Tibial artery (tissue), 4 donors: ENCODE measurements at regions not wholly inside any gene's neighbourhood (a gene's known extent, or its start where the extent isn't known, plus 50 kb on each side); places are given as distances from the start of the nearest gene placed in this dataset.

Source experiments
- DNase-seq, 2 donors: peaks; one replicate each; pipeline ENCODE4 v3.0.0-alpha.2; 2019
- H3K27ac ChIP-seq, 2 donors: fragments of 200-600 bp; sonication (generic) in 1 of 2; 1 replicate in 1 of 2; 2 replicates in 1 of 2; pipeline ENCODE4 v1.5.1; 2018 to 2019; ENCODE audit warnings: mild to moderate bottlenecking in 1 of 2
- H3K27me3 ChIP-seq, 2 donors: fragments of 200-600 bp; sonication (generic) in 1 of 2; one replicate each; pipeline versions ENCODE4 v1.5.1 to v1.6.0; 2016 to 2019
- H3K36me3 ChIP-seq, 3 donors: fragments of 200-600 bp; sonication (generic) in 2 of 3; one replicate each; pipeline ENCODE4 v1.5.1; 2016 to 2019; ENCODE audit warnings: mild to moderate bottlenecking in 2 of 3
- H3K4me1 ChIP-seq, 4 donors: fragments of 200-600 bp; sonication (generic) in 2 of 4; 1 replicate in 3 of 4; 2 replicates in 1 of 4; pipeline ENCODE4 v1.5.1; 2016 to 2019
- H3K4me3 ChIP-seq, 2 donors: fragments of 200-600 bp; sonication (generic) in 1 of 2; 1 replicate in 1 of 2; 2 replicates in 1 of 2; pipeline ENCODE4 v1.5.1; 2018 to 2019; ENCODE audit warnings: mild to moderate bottlenecking in 2 of 2
- H3K9me3 ChIP-seq, 3 donors: fragments of 200-600 bp; sonication (generic) in 1 of 3; one replicate each; pipeline ENCODE4 v1.5.1; 2016 to 2019
- intact Hi-C: fragments of 100-400 bp; cut with DNase I; formaldehyde crosslinking; loops from one replicate; pipeline ENCODE4 v1.15.0; 2023; ENCODE audit warnings: low total_unique reads
- TF ChIP-seq, protein P1 (sequence below), 2 experiments: fragments of 200-600 bp in 1 of 2; fragments of 450-650 bp in 1 of 2; IDR thresholded peaks; one replicate each; pipeline ENCODE4 v1.5.1; 2017 to 2019; ENCODE audit warnings: antibody characterized with exemption in 2 of 2, mild to moderate bottlenecking in 1 of 2, moderate library complexity in 1 of 2

DNA sequence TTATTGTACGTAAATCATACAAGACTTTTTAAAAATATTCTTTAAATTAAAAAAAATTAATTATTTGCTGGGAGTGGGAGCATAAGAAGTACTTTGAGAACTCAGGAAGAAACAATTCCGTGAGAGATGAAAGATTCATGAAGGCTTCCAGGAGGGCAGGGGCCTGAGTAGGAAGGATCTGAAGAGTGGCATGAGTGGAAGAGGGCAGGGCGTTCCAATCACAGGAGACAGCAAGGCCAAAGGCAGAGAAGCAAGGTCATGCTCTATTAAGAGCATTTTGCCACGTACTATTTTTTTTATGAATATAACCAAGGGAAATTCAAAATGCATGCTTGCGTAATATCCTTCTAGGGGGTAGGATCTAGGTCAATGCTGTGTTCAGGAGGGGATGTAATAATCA lies 265.5 kb downstream of the ZNF608 start:
- intact Hi-C loops: no loop called here
- Histone ChIP-seq H3K4me3 (no peak overlapping the region), H3K9me3 (no peaks in the 10 kb centered on the region), H3K4me1 (no peaks in the 10 kb centered on the region), H3K27ac (no peak overlapping the region), H3K27me3 (no peaks in the 10 kb centered on the region), H3K36me3 (no peaks in the 10 kb centered on the region)
- TF ChIP-seq, protein P1, sequence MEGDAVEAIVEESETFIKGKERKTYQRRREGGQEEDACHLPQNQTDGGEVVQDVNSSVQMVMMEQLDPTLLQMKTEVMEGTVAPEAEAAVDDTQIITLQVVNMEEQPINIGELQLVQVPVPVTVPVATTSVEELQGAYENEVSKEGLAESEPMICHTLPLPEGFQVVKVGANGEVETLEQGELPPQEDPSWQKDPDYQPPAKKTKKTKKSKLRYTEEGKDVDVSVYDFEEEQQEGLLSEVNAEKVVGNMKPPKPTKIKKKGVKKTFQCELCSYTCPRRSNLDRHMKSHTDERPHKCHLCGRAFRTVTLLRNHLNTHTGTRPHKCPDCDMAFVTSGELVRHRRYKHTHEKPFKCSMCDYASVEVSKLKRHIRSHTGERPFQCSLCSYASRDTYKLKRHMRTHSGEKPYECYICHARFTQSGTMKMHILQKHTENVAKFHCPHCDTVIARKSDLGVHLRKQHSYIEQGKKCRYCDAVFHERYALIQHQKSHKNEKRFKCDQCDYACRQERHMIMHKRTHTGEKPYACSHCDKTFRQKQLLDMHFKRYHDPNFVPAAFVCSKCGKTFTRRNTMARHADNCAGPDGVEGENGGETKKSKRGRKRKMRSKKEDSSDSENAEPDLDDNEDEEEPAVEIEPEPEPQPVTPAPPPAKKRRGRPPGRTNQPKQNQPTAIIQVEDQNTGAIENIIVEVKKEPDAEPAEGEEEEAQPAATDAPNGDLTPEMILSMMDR (IDR thresholded peaks at IDR 0.05): no peak
- no peak for DNase-seq

DNA sequence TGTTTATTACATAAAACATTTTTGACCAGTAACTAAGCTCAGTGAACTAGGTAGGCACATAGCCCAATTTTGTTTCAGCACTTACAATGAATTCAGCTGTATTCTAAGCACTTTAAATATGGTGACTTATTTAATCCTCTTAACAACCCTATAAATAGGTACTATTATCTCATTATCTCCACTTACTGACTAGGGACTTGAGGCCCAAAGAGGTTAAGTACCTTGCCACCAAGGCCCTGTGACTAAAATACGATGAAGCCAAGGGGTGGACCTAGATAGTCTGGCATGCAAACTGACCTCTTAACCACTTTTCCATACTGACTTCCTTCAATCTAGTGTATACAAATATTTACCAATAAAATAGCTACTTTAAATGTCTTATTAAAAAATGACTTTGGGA lies 266.4 kb downstream of the ZNF608 start:
- TF ChIP-seq, protein P1 (IDR thresholded peaks at IDR 0.05): no peak
- intact Hi-C loops: no loop called here
- no peak for DNase-seq
- H3K27ac ChIP-seq: no peak overlapping the region
- no peaks in the 10 kb centered on the region for H3K36me3 ChIP-seq
- no peaks in the 10 kb centered on the region for H3K9me3 ChIP-seq
- H3K4me1 ChIP-seq: no peaks in the 10 kb centered on the region
- H3K27me3 ChIP-seq: no peaks in the 10 kb centered on the region
- no peak overlapping the region for H3K4me3 ChIP-seq

GRCh38 chr5:124478264-124478663 lies 268.2 kb downstream of the ZNF608 start:
- Histone ChIP-seq H3K9me3 (no peaks in the 10 kb centered on the region), H3K4me1 (no peaks in the 10 kb centered on the region), H3K4me3 (no peak overlapping the region), H3K27ac (no peak overlapping the region), H3K36me3 (no peaks in the 10 kb centered on the region), H3K27me3 (no peaks in the 10 kb centered on the region)
- intact Hi-C loops: no loop called here
- no peak for DNase-seq
- TF ChIP-seq, protein P1 (IDR thresholded peaks at IDR 0.05): no peak

GRCh38 chr5:124477577-124477976 lies 268.9 kb downstream of the ZNF608 start:
- H3K4me3 ChIP-seq: no peak overlapping the region

GRCh38 chr5:124477062-124477461 lies 269.4 kb downstream of the ZNF608 start:
- Histone ChIP-seq H3K27me3 (no peaks in the 10 kb centered on the region), H3K4me1 (no peaks in the 10 kb centered on the region), H3K27ac (no peak overlapping the region), H3K36me3 (no peaks in the 10 kb centered on the region), H3K9me3 (no peaks in the 10 kb centered on the region), H3K4me3 (no peak overlapping the region)
- no peak for DNase-seq
- TF ChIP-seq, protein P1 (IDR thresholded peaks at IDR 0.05): no peak
- intact Hi-C loops: no loop called here

More at GRCh38 chr5:124477577-124477976, 268.9 kb downstream of the ZNF608 start:
- TF ChIP-seq, protein P1 (IDR thresholded peaks at IDR 0.05): no peak
- DNase-seq: no peak
- H3K27me3 ChIP-seq: no peaks in the 10 kb centered on the region
- H3K27ac ChIP-seq: no peak overlapping the region
- no peaks in the 10 kb centered on the region for H3K36me3 ChIP-seq
- intact Hi-C loops: no loop called here
- no peaks in the 10 kb centered on the region for H3K9me3 ChIP-seq
- no peaks in the 10 kb centered on the region for H3K4me1 ChIP-seq
